HCT116 (cell line): ENCODE measurements at regions not wholly inside any gene's neighbourhood (a gene's known extent, or its start where the extent isn't known, plus 50 kb on each side); places are given as distances from the start of the nearest gene placed in this dataset.

Source experiments
- ATAC-seq: fragments of 200-7000 bp; cut with Tn5 transposase; 2 replicates; pipeline ENCODE4 v1.9.1; 2020; ENCODE audit warnings: mild to moderate bottlenecking, moderate library complexity
- BruUV-seq: library from RNA; stranded (reverse); fragments of 400-500 nt; replicated peaks from 2 replicates; lab custom pipeline; 2021; lab: Mats Ljungman, UMichigan
- CTCF ChIA-PET: fragments of 300-600 bp; sonication (Branson Sonifier 250); formaldehyde crosslinking; loops from one replicate; lab custom pipeline; 2021; ENCODE audit warnings: antibody characterized with exemption; lab: Charles Lee
- POLR2A ChIA-PET: fragments of 300-600, 350-600 bp; sonication (Branson Sonifier 250); formaldehyde crosslinking; loops from one replicate; lab custom pipeline; 2021; ENCODE audit warnings: antibody characterized with exemption; lab: Charles Lee
- RAD21 ChIA-PET, 2 experiments: fragments of 300-600 bp; sonication (Branson Sonifier 250); formaldehyde crosslinking; loops; one replicate each; lab custom pipeline; 2023; ENCODE audit warnings: low total read pairs in 2 of 2; ENCODE audit not compliant: uncharacterized antibody in 2 of 2, unreplicated experiment in 2 of 2, low non-redundant PET in 1 of 2; lab: Charles Lee
- DNase-seq: peaks from one replicate; pipeline ENCODE4 v3.0.0-alpha.2; 2010; ENCODE audit warnings: low read depth, low spot score
- H2AFZ ChIP-seq: fragments of 200-600 bp; shearing (Covaris generic), sonication (generic); 2 replicates; pipeline ENCODE4 v1.6.1; 2017; ENCODE audit warnings: low read depth, mixed run types, mixed read lengths, antibody characterized with exemption, low read length; ENCODE audit not compliant: poor library complexity, severe bottlenecking
- H3K27ac ChIP-seq: 2 replicates; pipeline ENCODE4 v1.5.1; 2012; ENCODE audit warnings: low read depth, low read length
- H3K27me3 ChIP-seq: fragments of 200-600 bp; sonication (generic); 2 replicates; pipeline ENCODE4 v1.6.1; 2016; ENCODE audit warnings: mixed run types, low read length, mixed read lengths; ENCODE audit not compliant: insufficient read depth
- H3K36me3 ChIP-seq, 2 experiments: fragments of 200-500 bp in 1 of 2; fragments of 200-600 bp in 1 of 2; sonication (Bioruptor generic) in 1 of 2; sonication (generic) in 1 of 2; 2 replicates each; pipeline versions ENCODE4 v1.5.1 to v1.6.1; 2014 to 2016; ENCODE audit warnings: low read length in 2 of 2, inconsistent platforms in 1 of 2, mixed read lengths in 1 of 2, mixed run types in 1 of 2; ENCODE audit not compliant: insufficient read depth in 2 of 2, control insufficient read depth in 1 of 2
- H3K4me1 ChIP-seq, 2 experiments: fragments of 200-600 bp in 1 of 2; sonication (generic) in 1 of 2; 2 replicates each; pipeline versions ENCODE4 v1.5.1 to v1.6.1; 2012 to 2017; ENCODE audit warnings: low read length in 2 of 2, inconsistent platforms in 1 of 2, mild to moderate bottlenecking in 1 of 2, mixed read lengths in 1 of 2, mixed run types in 1 of 2, moderate library complexity in 1 of 2; ENCODE audit not compliant: insufficient read depth in 2 of 2, control insufficient read depth in 1 of 2
- H3K4me2 ChIP-seq: fragments of 200-600 bp; sonication (generic); 2 replicates; pipeline ENCODE4 v1.6.1; 2017; ENCODE audit warnings: mixed run types, low read length, mixed read lengths
- H3K4me3 ChIP-seq, 2 experiments: fragments of 200-600 bp in 1 of 2; sonication (generic) in 1 of 2; replicated peaks in 1 of 2; 2 replicates each; pipeline ENCODE4 v1.5.1; 2011 to 2016; ENCODE audit warnings: low read length in 2 of 2, control low read depth in 1 of 2, low read depth in 1 of 2, mild to moderate bottlenecking in 1 of 2, mixed read lengths in 1 of 2, mixed run types in 1 of 2
- H3K79me2 ChIP-seq: fragments of 200-600 bp; sonication (generic); 2 replicates; pipeline ENCODE4 v1.6.1; 2017; ENCODE audit warnings: mild to moderate bottlenecking, mixed run types, low read length, moderate library complexity, mixed read lengths; ENCODE audit not compliant: insufficient read depth
- H3K9ac ChIP-seq: fragments of 200-600 bp; sonication (generic); 2 replicates; pipeline ENCODE4 v1.6.1; 2016; ENCODE audit warnings: low read length, mixed read lengths
- H3K9me2 ChIP-seq: fragments of 200-600 bp; sonication (generic), shearing (Covaris generic); 2 replicates; pipeline ENCODE4 v1.6.1; 2017; ENCODE audit warnings: mixed run types, mild to moderate bottlenecking, moderate library complexity; ENCODE audit not compliant: insufficient read depth
- H3K9me3 ChIP-seq, 2 experiments: fragments of 200-500 bp in 1 of 2; fragments of 200-600 bp in 1 of 2; sonication (Bioruptor generic) in 1 of 2; sonication (generic) in 1 of 2; 2 replicates each; pipeline ENCODE4 v1.6.1; 2014 to 2017; ENCODE audit warnings: low read length in 2 of 2, mixed read lengths in 2 of 2, inconsistent platforms in 1 of 2, low read depth in 1 of 2, mild to moderate bottlenecking in 1 of 2, mixed run types in 1 of 2, moderate library complexity in 1 of 2; ENCODE audit not compliant: control insufficient read depth in 1 of 2, insufficient read depth in 1 of 2
- H4K20me1 ChIP-seq: fragments of 200-600 bp; sonication (generic), shearing (Covaris generic); 2 replicates; pipeline ENCODE4 v1.6.1; 2017; ENCODE audit warnings: mixed run types, mild to moderate bottlenecking, moderate library complexity; ENCODE audit not compliant: insufficient read depth
- ATF3 ChIP-seq: IDR thresholded peaks from 2 replicates; pipeline ENCODE4 v1.6.1; 2012
- CBX3 ChIP-seq: IDR thresholded peaks from 2 replicates; pipeline ENCODE4 v1.6.1; 2012; ENCODE audit warnings: low read depth
- CTCF ChIP-seq, 3 experiments: fragments of 200-600 bp in 1 of 3; sonication (generic) in 1 of 3; IDR thresholded peaks in 2 of 3; conservative IDR thresholded peaks in 1 of 3; 2 replicates each; pipeline ENCODE4 v1.5.1; 2012 to 2017; ENCODE audit warnings: low read depth in 2 of 3, low read length in 2 of 3, antibody characterized with exemption in 1 of 3, borderline replicate concordance in 1 of 3, control low read depth in 1 of 3, mild to moderate bottlenecking in 1 of 3, mixed read lengths in 1 of 3, mixed run types in 1 of 3, moderate library complexity in 1 of 3; ENCODE audit not compliant: insufficient read depth in 1 of 3
- EGR1 ChIP-seq: IDR thresholded peaks from 2 replicates; pipeline ENCODE4 v1.6.1; 2012; ENCODE audit warnings: low read depth
- ELF1 ChIP-seq: IDR thresholded peaks from 2 replicates; pipeline ENCODE4 v1.6.1; 2012; ENCODE audit warnings: low read depth, borderline replicate concordance
- EZH2 ChIP-seq: fragments of 200-600 bp; sonication (generic); IDR thresholded peaks from 2 replicates; pipeline ENCODE4 v1.6.1; 2017; ENCODE audit warnings: antibody characterized with exemption, mixed run types
- EZH2phosphoT487 ChIP-seq: fragments of 200-600 bp; IDR thresholded peaks from 2 replicates; pipeline ENCODE4 v1.6.1; 2018; ENCODE audit warnings: antibody characterized with exemption, borderline replicate concordance
- FOSL1 ChIP-seq: IDR thresholded peaks from 2 replicates; pipeline ENCODE4 v1.6.1; 2012; ENCODE audit warnings: low read depth
- MAX ChIP-seq: IDR thresholded peaks from 2 replicates; pipeline ENCODE4 v1.6.1; 2012
- REST ChIP-seq: IDR thresholded peaks from 2 replicates; pipeline ENCODE4 v1.6.1; 2012; ENCODE audit warnings: low read depth
- SIN3A ChIP-seq: IDR thresholded peaks from 2 replicates; pipeline ENCODE4 v1.6.1; 2012; ENCODE audit warnings: low read depth
- SP1 ChIP-seq: IDR thresholded peaks from 2 replicates; pipeline ENCODE4 v1.6.1; 2012; ENCODE audit warnings: low read depth
- SRF ChIP-seq: IDR thresholded peaks from 2 replicates; pipeline ENCODE4 v1.6.1; 2012; ENCODE audit warnings: low read depth
- TCF7L2 ChIP-seq: IDR thresholded peaks from 2 replicates; pipeline ENCODE4 v1.7.0; 2011; ENCODE audit warnings: borderline replicate concordance, inconsistent platforms; ENCODE audit not compliant: insufficient read depth, insufficient read length; ENCODE audit errors: extremely low read depth
- ZBTB33 ChIP-seq: IDR thresholded peaks from 2 replicates; pipeline ENCODE4 v1.6.1; 2011; ENCODE audit warnings: mild to moderate bottlenecking, low read length, moderate library complexity; ENCODE audit not compliant: insufficient replicate concordance; ENCODE audit errors: extremely low read depth
- ZFX ChIP-seq: fragments of 450-650 bp; IDR thresholded peaks from 2 replicates; pipeline ENCODE4 v1.6.1; 2017
- ZNF274 ChIP-seq: fragments of 200-500 bp; sonication (Bioruptor generic); IDR thresholded peaks from 2 replicates; pipeline ENCODE4 v1.6.1; 2014; ENCODE audit warnings: mild to moderate bottlenecking, low read depth, low read length, inconsistent platforms
- intact Hi-C: fragments of 100-400 bp; cut with micrococcal nuclease; formaldehyde crosslinking; loops from 2 replicates; pipeline ENCODE4 v1.10.0; 2022

GRCh38 chr4:131526686-131527085 lies 1622.4 kb upstream of the PCDH10 start:
- Histone ChIP-seq H2AFZ (no peak overlapping the region), H3K27ac (no peak overlapping the region), H3K9me3 (no peaks in the 10 kb centered on the region), H4K20me1 (no peaks in the 10 kb centered on the region), H3K79me2 (no peaks in the 10 kb centered on the region), H3K4me2 (no peak overlapping the region), H3K4me3 (no peak overlapping the region), H3K4me1 (no peaks in the 10 kb centered on the region), H3K27me3 (no peaks in the 10 kb centered on the region), H3K9me2 (no peaks in the 10 kb centered on the region), H3K36me3 (no peaks in the 10 kb centered on the region), H3K9ac (no peak overlapping the region)
- CTCF ChIA-PET = no interaction called here
- ATAC-seq = no peak
- no peak for DNase-seq
- intact Hi-C loops = no loop called here
- POLR2A ChIA-PET = no interaction called here
- RAD21 ChIA-PET = no interaction called here
- BruUV-seq = no TSS peak
- no peak for TF ChIP-seq EZH2
- TF ChIP-seq FOSL1 = no peak
- TF ChIP-seq SP1 = no peak
- no peak for TF ChIP-seq SRF
- TF ChIP-seq MAX = no peak
- no peak for TF ChIP-seq EGR1
- TF ChIP-seq SIN3A = no peak
- no peak for TF ChIP-seq TCF7L2
- TF ChIP-seq CBX3 = no peak
- TF ChIP-seq CTCF (IDR thresholded peaks at IDR 0.05 in 2 of 3, conservative IDR thresholded peaks at IDR 0.05 in 1 of 3; ENCODE audit: borderline replicate concordance in 1 of 3, insufficient read depth in 1 of 3, low read depth in 2 of 3, low read length in 2 of 3) = no peak
- no peak for TF ChIP-seq ZFX
- no peak for TF ChIP-seq REST
- TF ChIP-seq ELF1 = no peak
- no peak for TF ChIP-seq ZBTB33
- no peak for TF ChIP-seq ZNF274
- TF ChIP-seq ATF3 = no peak
- TF ChIP-seq EZH2phosphoT487 = no peak
